Stomach (tissue), 8 donors: ENCODE measurements at regions not wholly inside any gene's neighbourhood (a gene's known extent, or its start where the extent isn't known, plus 50 kb on each side); places are given as distances from the start of the nearest gene placed in this dataset.

Experiments
- DNase-seq, 2 donors: peaks; one replicate each; pipeline versions ENCODE4 v3.0.0 to v3.0.0-alpha.2; 2013 to 2019
- H3K27ac ChIP-seq, 5 donors: fragments of 200-600 bp in 4 of 5; sonication (generic) in 4 of 5; one replicate each; pipeline ENCODE4 v1.5.1; 2013 to 2019; ENCODE audit warnings: mild to moderate bottlenecking in 1 of 5, moderate library complexity in 1 of 5
- H3K27me3 ChIP-seq, 3 donors: fragments of 200-600 bp; sonication (generic); one replicate each; pipeline ENCODE4 v1.5.1; 2017 to 2019; ENCODE audit warnings: mixed run types in 1 of 3
- H3K36me3 ChIP-seq, 4 donors: fragments of 200-600 bp; sonication (generic); 1 replicate in 3 of 4; 2 replicates in 1 of 4; pipeline ENCODE4 v1.5.1; 2016 to 2019
- H3K4me1 ChIP-seq, 4 donors: fragments of 200-600 bp; sonication (generic); one replicate each; pipeline ENCODE4 v1.5.1; 2016 to 2019
- H3K4me3 ChIP-seq, 4 donors: fragments of 200-600 bp; sonication (generic) in 3 of 4; one replicate each; pipeline ENCODE4 v1.5.1; 2016 to 2019; ENCODE audit warnings: mild to moderate bottlenecking in 1 of 4
- H3K9me3 ChIP-seq, 4 donors: fragments of 200-600 bp; sonication (generic); one replicate each; pipeline ENCODE4 v1.5.1; 2016 to 2019
- EP300 ChIP-seq: sonication (generic); formaldehyde crosslinking; IDR thresholded peaks from one replicate; pipeline ENCODE4 v1.6.1; 2017; ENCODE audit warnings: antibody characterized with exemption
- POLR2A ChIP-seq, 4 donors: fragments of 450-650 bp; IDR thresholded peaks; one replicate each; pipeline ENCODE4 v1.6.1; 2016; ENCODE audit warnings: antibody characterized with exemption in 4 of 4, control low read depth in 2 of 4, mild to moderate bottlenecking in 1 of 4, moderate library complexity in 1 of 4
- POLR2AphosphoS5 ChIP-seq, 3 donors: sonication (generic); formaldehyde crosslinking; IDR thresholded peaks; one replicate each; pipeline ENCODE4 v1.6.1; 2016; ENCODE audit warnings: antibody characterized with exemption in 3 of 3
- WGBS, 5 donors: extraction: QIAGEN DNeasy Blood & Tissue Kit in 3 of 5; methylation state at CpG; one replicate each; pipeline versions ENCODE4 v1.1.5 to v1.1.7; 2013 to 2018; 5-methylcytosine and 5-hydroxymethylcytosine counted together
- intact Hi-C: fragments of 100-400 bp; cut with DNase I; formaldehyde crosslinking; loops from one replicate; pipeline ENCODE4 v1.15.1; 2023; ENCODE audit warnings: low total_unique reads
- TF ChIP-seq, protein P1 (sequence below), 7 experiments: fragments of 450-650 bp in 4 of 7; fragments of 200-600 bp in 3 of 7; sonication (generic) in 3 of 7; IDR thresholded peaks; one replicate each; pipeline ENCODE4 v1.5.1; 2016 to 2019; ENCODE audit warnings: antibody characterized with exemption in 7 of 7, control low read depth in 2 of 7, mild to moderate bottlenecking in 1 of 7
- donor health status: healthy with polysubstance abuse.
- donor health status: Bipolar disorder and iron deficiency.
- donor health status: healthy.

DNA sequence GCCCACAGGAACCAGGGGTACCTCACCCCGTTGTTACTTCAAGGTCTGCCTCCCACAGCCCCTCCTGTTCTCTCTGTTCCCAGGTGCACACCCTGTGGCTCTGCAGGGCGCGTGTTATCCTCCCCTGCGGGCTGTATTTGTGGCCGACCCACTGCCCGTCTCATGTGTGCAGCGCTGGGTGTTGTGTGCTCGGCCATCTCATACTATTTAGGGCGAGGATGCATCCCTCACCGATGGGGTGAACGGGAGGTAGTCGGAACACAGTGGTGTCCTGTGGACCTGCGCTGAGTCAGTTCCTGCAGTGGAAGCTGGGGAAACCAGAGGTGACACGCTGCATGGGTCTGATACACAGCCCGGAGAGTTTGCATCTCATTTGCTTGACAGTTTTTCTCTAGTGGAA, 94.5 kb upstream of the SULF2 start:
- intact Hi-C loops, result no loop called here
- DNase-seq, result no peak
- TF ChIP-seq EP300, result no peak
- TF ChIP-seq, protein P1, sequence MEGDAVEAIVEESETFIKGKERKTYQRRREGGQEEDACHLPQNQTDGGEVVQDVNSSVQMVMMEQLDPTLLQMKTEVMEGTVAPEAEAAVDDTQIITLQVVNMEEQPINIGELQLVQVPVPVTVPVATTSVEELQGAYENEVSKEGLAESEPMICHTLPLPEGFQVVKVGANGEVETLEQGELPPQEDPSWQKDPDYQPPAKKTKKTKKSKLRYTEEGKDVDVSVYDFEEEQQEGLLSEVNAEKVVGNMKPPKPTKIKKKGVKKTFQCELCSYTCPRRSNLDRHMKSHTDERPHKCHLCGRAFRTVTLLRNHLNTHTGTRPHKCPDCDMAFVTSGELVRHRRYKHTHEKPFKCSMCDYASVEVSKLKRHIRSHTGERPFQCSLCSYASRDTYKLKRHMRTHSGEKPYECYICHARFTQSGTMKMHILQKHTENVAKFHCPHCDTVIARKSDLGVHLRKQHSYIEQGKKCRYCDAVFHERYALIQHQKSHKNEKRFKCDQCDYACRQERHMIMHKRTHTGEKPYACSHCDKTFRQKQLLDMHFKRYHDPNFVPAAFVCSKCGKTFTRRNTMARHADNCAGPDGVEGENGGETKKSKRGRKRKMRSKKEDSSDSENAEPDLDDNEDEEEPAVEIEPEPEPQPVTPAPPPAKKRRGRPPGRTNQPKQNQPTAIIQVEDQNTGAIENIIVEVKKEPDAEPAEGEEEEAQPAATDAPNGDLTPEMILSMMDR (IDR thresholded peaks at IDR 0.05), result no peak
- no peak for TF ChIP-seq POLR2A (IDR thresholded peaks at IDR 0.05)
- no peak for TF ChIP-seq POLR2AphosphoS5 (IDR thresholded peaks at IDR 0.05)
- H3K36me3 ChIP-seq, result no peaks in the 10 kb centered on the region
- no peak overlapping the region for H3K27ac ChIP-seq
- H3K27me3 ChIP-seq, result peaks cover 0 to 14% (median 0%) of the 10 kb centered on the region in 3 donors
- H3K4me3 ChIP-seq, result no peak overlapping the region
- 91 to 94% (median 94%) methylated on average over 15 of the region's 15 CpGs for WGBS, 5 donors
- no peaks in the 10 kb centered on the region for H3K4me1 ChIP-seq
- H3K9me3 ChIP-seq, result no peaks in the 10 kb centered on the region

DNA sequence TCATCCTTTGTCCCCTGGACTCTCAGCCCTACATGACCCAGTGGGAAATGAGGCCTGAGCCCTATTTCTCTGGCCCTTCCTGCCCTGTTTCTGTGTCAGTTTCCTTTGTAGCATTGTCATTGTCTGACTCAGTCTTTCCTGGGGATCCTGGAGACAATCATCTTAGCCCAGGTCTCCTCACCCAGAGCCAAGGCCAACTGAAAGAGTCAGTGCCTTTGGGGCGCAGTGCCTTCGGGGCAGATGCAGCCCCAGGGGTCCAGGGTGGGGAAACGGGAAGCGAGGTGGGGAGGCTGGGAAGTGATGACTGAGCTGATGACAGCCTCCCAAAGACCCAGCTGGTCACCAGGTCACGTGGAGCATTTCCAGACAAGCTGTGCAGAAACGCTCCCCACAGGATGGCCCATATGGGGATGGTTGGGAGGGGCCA, 93.3 kb upstream of the SULF2 start:
- intact Hi-C loops, result no loop called here
- DNase-seq, result no peak
- no peak overlapping the region for H3K27ac ChIP-seq
- H3K9me3 ChIP-seq, result no peaks in the 10 kb centered on the region
- H3K27me3 ChIP-seq, result peaks cover 0 to 14% (median 0%) of the 10 kb centered on the region in 3 donors
- H3K4me1 ChIP-seq, result no peaks in the 10 kb centered on the region
- no peaks in the 10 kb centered on the region for H3K36me3 ChIP-seq
- H3K4me3 ChIP-seq, result no peak overlapping the region
- TF ChIP-seq POLR2A (IDR thresholded peaks at IDR 0.05) (no peak), POLR2AphosphoS5 (IDR thresholded peaks at IDR 0.05) (no peak), EP300 (no peak)
- TF ChIP-seq, protein P1 (IDR thresholded peaks at IDR 0.05), result no peak
- 70 to 84% (median 78%) methylated on average over 4 to 6 of the region's 6 CpGs for WGBS, 5 donors

DNA sequence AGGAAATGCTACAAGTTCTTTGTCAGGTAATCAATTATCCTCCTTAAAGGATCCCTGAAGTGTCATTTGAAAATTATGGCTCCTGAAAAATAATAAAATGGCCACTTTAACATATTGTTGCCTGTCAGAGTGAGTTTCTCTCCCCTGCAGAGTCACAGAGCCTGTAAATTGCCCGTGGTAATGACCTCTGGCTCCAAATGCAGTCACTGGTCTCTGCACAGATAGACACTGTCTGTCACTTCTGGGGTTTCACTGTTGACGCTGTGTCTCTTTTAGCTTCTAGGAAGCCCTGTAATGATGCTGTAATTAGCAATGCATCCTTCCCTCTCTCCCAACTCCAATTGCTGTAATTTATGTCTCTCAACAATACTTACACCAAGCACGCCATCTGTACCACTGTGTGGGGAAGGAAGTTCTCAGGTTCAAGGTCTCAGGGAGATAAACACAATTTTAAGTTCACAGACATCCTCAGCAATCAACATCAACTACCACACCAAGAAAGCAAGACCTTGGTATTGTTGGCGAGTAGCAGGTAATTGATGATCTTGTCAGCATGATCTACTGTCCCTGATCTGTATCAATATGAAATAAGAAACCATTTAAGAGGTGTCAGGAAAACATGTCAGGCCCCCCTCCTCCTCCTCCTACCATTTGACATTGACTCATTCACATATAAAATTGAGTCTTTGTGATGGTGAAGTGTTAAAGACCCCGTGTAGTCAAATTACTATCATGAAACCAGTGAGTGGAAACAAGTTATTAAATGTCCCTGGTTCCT, 91.2 kb upstream of the SULF2 start:
- 52 to 68% (median 57%) methylated on average over 5 of the region's 5 CpGs for WGBS, 5 donors
- intact Hi-C loops, result no loop called here
- Histone ChIP-seq H3K9me3 (no peaks in the 10 kb centered on the region), H3K4me3 (no peak overlapping the region), H3K27me3 (peaks cover 0 to 24% (median 0%) of the 10 kb centered on the region in 3 donors), H3K36me3 (no peaks in the 10 kb centered on the region), H3K27ac (no peak overlapping the region), H3K4me1 (no peaks in the 10 kb centered on the region)
- DNase-seq, result no peak
- no peak for TF ChIP-seq EP300
- TF ChIP-seq, protein P1 (IDR thresholded peaks at IDR 0.05), result no peak
- TF ChIP-seq POLR2A (IDR thresholded peaks at IDR 0.05), result no peak
- no peak for TF ChIP-seq POLR2AphosphoS5 (IDR thresholded peaks at IDR 0.05)

DNA sequence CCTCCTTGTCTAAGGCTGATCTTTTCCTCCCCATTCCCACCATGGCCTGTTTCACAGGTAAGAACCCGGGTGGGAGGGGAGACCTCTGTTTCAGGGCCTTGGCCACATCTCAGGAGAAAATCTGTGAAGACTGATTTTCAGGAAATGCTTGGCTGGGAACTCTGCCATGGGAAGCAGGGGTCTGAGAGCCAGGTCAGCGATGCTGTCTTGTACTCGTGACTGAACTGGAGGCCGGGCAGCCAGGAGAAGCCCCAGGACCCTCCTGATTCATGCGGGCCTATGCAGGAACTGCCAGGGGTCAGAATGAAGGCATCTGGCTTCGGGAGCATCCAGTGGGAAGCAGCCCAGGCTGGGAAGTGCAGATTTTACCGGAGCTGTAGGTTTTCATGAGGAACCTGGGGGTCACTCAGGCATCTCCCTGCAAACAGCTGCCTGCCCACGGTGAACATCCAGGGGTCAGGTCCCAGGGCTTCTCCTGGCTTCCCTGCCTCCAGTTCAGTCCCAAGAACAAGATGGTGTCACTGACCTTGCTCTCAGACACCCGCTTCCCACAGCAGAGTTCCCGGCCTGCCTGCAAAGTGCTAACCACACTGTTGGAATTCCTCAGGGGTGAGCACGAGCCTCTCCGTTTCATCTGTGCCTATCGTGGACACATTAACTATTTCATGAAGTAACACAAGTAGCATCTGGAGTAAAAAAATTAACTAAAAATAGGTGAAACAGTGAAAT, 90.2 kb upstream of the SULF2 start:
- peaks cover 0 to 33% (median 0%) of the 10 kb centered on the region in 3 donors for H3K27me3 ChIP-seq
- no peak overlapping the region for H3K27ac ChIP-seq
- intact Hi-C loops, result no loop called here
- no peaks in the 10 kb centered on the region for H3K9me3 ChIP-seq
- TF ChIP-seq POLR2AphosphoS5 (IDR thresholded peaks at IDR 0.05) (no peak), EP300 (no peak), POLR2A (IDR thresholded peaks at IDR 0.05) (no peak)
- TF ChIP-seq, protein P1 (IDR thresholded peaks at IDR 0.05), result no peak
- H3K4me3 ChIP-seq, result no peak overlapping the region
- WGBS, 5 donors, result 53 to 68% (median 59%) methylated on average over 11 to 13 of the region's 13 CpGs
- no peaks in the 10 kb centered on the region for H3K4me1 ChIP-seq
- DNase-seq, result peak in 1 of 2 donors; percentile 31
- no peaks in the 10 kb centered on the region for H3K36me3 ChIP-seq
